NCI-H2196 (cell line): ENCODE measurements at regions not wholly inside any gene's neighbourhood (a gene's known extent, or its start where the extent isn't known, plus 50 kb on each side); places are given as distances from the start of the nearest gene placed in this dataset.

ENCODE experiments used
- DNase-seq: peaks from one replicate; lab custom pipeline; 2025; ENCODE audit not compliant: unreplicated experiment; lab: John Stamatoyannopoulos, UW

GRCh38 chr5:38642189-38642911, 85.9 kb upstream of the LIFR start:
- DNase-seq = no peak

GRCh38 chr5:38643616-38644015, 87.2 kb upstream of the LIFR start:
- no peak for DNase-seq

- no peak for DNase-seq
Observed at GRCh38 chr5:38645508-38645907, 89.1 kb upstream of the LIFR start.

- DNase-seq = no peak
Observed at GRCh38 chr5:38648703-38649291, 92.4 kb upstream of the LIFR start.

- no peak for DNase-seq
Observed at GRCh38 chr5:38650540-38650939, 94.1 kb upstream of the LIFR start.

- DNase-seq = no peak
Observed at GRCh38 chr5:38650946-38651345, 94.5 kb upstream of the LIFR start.

- no peak for DNase-seq
Observed at GRCh38 chr5:38651806-38652205, 95.4 kb upstream of the LIFR start.

GRCh38 chr5:38653389-38653788, 96.9 kb upstream of the LIFR start:
- no peak for DNase-seq

GRCh38 chr5:38655691-38656090, 99.2 kb upstream of the LIFR start:
- no peak for DNase-seq

GRCh38 chr5:38656568-38656967, 100.1 kb upstream of the LIFR start:
- no peak for DNase-seq

- DNase-seq = no peak
Observed at GRCh38 chr5:38657020-38657419, 100.6 kb upstream of the LIFR start.

- peak; percentile 99 for DNase-seq
Observed at GRCh38 chr5:38660194-38660668, 103.8 kb upstream of the LIFR start.

- no peak for DNase-seq
Observed at GRCh38 chr5:38662090-38662489, 105.6 kb upstream of the LIFR start.

- DNase-seq = no peak
Observed at GRCh38 chr5:38663249-38663648, 106.8 kb upstream of the LIFR start.

GRCh38 chr5:38666668-38667498, 110.4 kb upstream of the LIFR start:
- DNase-seq = peak; percentile 37

GRCh38 chr5:38667499-38667776, 111.0 kb upstream of the LIFR start:
- DNase-seq = no peak

- no peak for DNase-seq
Observed at GRCh38 chr5:38669361-38669880, 113.0 kb upstream of the LIFR start.

GRCh38 chr5:38670066-38670465, 113.6 kb upstream of the LIFR start:
- DNase-seq = no peak

GRCh38 chr5:38670878-38671277, 114.4 kb upstream of the LIFR start:
- no peak for DNase-seq

- peak; percentile 17 for DNase-seq
Observed at GRCh38 chr5:38672059-38672788, 115.8 kb upstream of the LIFR start.

GRCh38 chr5:38673671-38674071, 117.2 kb upstream of the LIFR start:
- DNase-seq = no peak
